IMR-90 (cell line): ENCODE measurements at regions not wholly inside any gene's neighbourhood (a gene's known extent, or its start where the extent isn't known, plus 50 kb on each side); places are given as distances from the start of the nearest gene placed in this dataset.

Experiments used
- CHD1 ChIP-seq: IDR thresholded peaks from 2 replicates; pipeline ENCODE4 v1.6.1; 2012; ENCODE audit warnings: low read depth, low read length, improper control_type of control experiment
- CTCF ChIP-seq: conservative IDR thresholded peaks from 2 replicates; pipeline ENCODE4 v1.5.1; 2012; ENCODE audit warnings: mild to moderate bottlenecking, low read depth, low read length, improper control_type of control experiment
- RFX5 ChIP-seq: IDR thresholded peaks from 2 replicates; pipeline ENCODE4 v1.8.0; 2012; ENCODE audit warnings: low read depth, mild to moderate bottlenecking, low read length, moderate library complexity

- TF ChIP-seq CTCF, result no peak
- no peak for TF ChIP-seq RFX5
- TF ChIP-seq CHD1, result no peak
Observed at GRCh38 chr18:29137773-29138495, 961.0 kb upstream of the CDH2 start.
